DMS114 treated with DMSO at 0.1 percent for 48 hours (cell line): ENCODE measurements at regions not wholly inside any gene's neighbourhood (a gene's known extent, or its start where the extent isn't known, plus 50 kb on each side); places are given as distances from the start of the nearest gene placed in this dataset.
"Not testable (repeated sequence)": the region's sequence is repeated elsewhere in the genome, so short reads cannot be mapped to it uniquely, and the experiment has no call there.

Source experiments
- DNase-seq: peaks from one replicate; lab custom pipeline; 2025; ENCODE audit not compliant: unreplicated experiment; lab: John Stamatoyannopoulos, UW

GRCh38 chr3:70742081-70742480, 429.6 kb upstream of the MDFIC2 start:
- DNase-seq = no peak

GRCh38 chr3:70740872-70741271, 428.4 kb upstream of the MDFIC2 start:
- no peak for DNase-seq

- DNase-seq = no peak
These were observed 427.6 kb upstream of the MDFIC2 start for GRCh38 chr3:70740071-70740470.

GRCh38 chr3:70738291-70738681, 425.8 kb upstream of the MDFIC2 start:
- no peak for DNase-seq

GRCh38 chr3:70737666-70738290, 425.3 kb upstream of the MDFIC2 start:
- no peak for DNase-seq

- no peak for DNase-seq
These were observed 423.6 kb upstream of the MDFIC2 start for GRCh38 chr3:70736009-70736408.

- no peak for DNase-seq
These were observed 422.3 kb upstream of the MDFIC2 start for GRCh38 chr3:70734756-70735155.

- no peak for DNase-seq
These were observed 418.6 kb upstream of the MDFIC2 start for GRCh38 chr3:70731046-70731445.

GRCh38 chr3:70729845-70730244, 417.4 kb upstream of the MDFIC2 start:
- no peak for DNase-seq

- no peak for DNase-seq
These were observed 415.9 kb upstream of the MDFIC2 start for GRCh38 chr3:70728311-70728710.

- DNase-seq = no peak
These were observed 414.5 kb upstream of the MDFIC2 start for GRCh38 chr3:70726961-70727360.

GRCh38 chr3:70726096-70726938, 413.9 kb upstream of the MDFIC2 start:
- no peak for DNase-seq

GRCh38 chr3:70722018-70722417, 409.6 kb upstream of the MDFIC2 start:
- DNase-seq = no peak

GRCh38 chr3:70716832-70717231, 404.4 kb upstream of the MDFIC2 start:
- peak; percentile 0 for DNase-seq

GRCh38 chr3:70712449-70713082, 400.1 kb upstream of the MDFIC2 start:
- DNase-seq = no peak

- DNase-seq = no peak
These were observed 391.1 kb upstream of the MDFIC2 start for GRCh38 chr3:70703305-70704102.

- DNase-seq = no peak
These were observed 389.7 kb upstream of the MDFIC2 start for GRCh38 chr3:70702132-70702531.

GRCh38 chr3:70684701-70685100, 372.3 kb upstream of the MDFIC2 start:
- no peak for DNase-seq

- DNase-seq = not testable (repeated sequence)
These were observed 363.4 kb upstream of the MDFIC2 start for GRCh38 chr3:70675810-70676209.

GRCh38 chr3:70658513-70659310, 346.3 kb upstream of the MDFIC2 start:
- no peak for DNase-seq
